ENCODE measurements at regions not wholly inside any gene's neighbourhood (a gene's known extent, or its start where the extent isn't known, plus 50 kb on each side); places are given as distances from the start of the nearest gene placed in this dataset.

- TF ChIP-seq CTCF (IDR thresholded peaks at IDR 0.05) (no peak), USF1 (IDR thresholded peaks at IDR 0.05; ENCODE audit: borderline replicate concordance, low read depth) (no peak)
Observed at GRCh38 chr12:115260762-115261675, 577.0 kb upstream of the TBX3 start.

Measured in SK-N-SH (cell line).